22Rv1 (cell line): ENCODE measurements at regions not wholly inside any gene's neighbourhood (a gene's known extent, or its start where the extent isn't known, plus 50 kb on each side); places are given as distances from the start of the nearest gene placed in this dataset.

ENCODE experiments used
- H3K27ac ChIP-seq: fragments of 450-650 bp; 2 replicates; pipeline ENCODE4 v1.5.1; 2017
- ZFX ChIP-seq: fragments of 450-650 bp; IDR thresholded peaks from 2 replicates; pipeline ENCODE4 v1.6.1; 2017; ENCODE audit warnings: antibody characterized with exemption, borderline replicate concordance
- TF ChIP-seq, protein P1 (sequence below): fragments of 450-650 bp; IDR thresholded peaks from 2 replicates; pipeline ENCODE4 v1.5.1; 2017; ENCODE audit warnings: mild to moderate bottlenecking

GRCh38 chr12:89951694-89952060, 243.0 kb upstream of the ATP2B1 start:
- H3K27ac ChIP-seq, result peak overlapping the region; percentile 69
- no peak for TF ChIP-seq ZFX
- TF ChIP-seq, protein P1, sequence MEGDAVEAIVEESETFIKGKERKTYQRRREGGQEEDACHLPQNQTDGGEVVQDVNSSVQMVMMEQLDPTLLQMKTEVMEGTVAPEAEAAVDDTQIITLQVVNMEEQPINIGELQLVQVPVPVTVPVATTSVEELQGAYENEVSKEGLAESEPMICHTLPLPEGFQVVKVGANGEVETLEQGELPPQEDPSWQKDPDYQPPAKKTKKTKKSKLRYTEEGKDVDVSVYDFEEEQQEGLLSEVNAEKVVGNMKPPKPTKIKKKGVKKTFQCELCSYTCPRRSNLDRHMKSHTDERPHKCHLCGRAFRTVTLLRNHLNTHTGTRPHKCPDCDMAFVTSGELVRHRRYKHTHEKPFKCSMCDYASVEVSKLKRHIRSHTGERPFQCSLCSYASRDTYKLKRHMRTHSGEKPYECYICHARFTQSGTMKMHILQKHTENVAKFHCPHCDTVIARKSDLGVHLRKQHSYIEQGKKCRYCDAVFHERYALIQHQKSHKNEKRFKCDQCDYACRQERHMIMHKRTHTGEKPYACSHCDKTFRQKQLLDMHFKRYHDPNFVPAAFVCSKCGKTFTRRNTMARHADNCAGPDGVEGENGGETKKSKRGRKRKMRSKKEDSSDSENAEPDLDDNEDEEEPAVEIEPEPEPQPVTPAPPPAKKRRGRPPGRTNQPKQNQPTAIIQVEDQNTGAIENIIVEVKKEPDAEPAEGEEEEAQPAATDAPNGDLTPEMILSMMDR, result no peak

DNA sequence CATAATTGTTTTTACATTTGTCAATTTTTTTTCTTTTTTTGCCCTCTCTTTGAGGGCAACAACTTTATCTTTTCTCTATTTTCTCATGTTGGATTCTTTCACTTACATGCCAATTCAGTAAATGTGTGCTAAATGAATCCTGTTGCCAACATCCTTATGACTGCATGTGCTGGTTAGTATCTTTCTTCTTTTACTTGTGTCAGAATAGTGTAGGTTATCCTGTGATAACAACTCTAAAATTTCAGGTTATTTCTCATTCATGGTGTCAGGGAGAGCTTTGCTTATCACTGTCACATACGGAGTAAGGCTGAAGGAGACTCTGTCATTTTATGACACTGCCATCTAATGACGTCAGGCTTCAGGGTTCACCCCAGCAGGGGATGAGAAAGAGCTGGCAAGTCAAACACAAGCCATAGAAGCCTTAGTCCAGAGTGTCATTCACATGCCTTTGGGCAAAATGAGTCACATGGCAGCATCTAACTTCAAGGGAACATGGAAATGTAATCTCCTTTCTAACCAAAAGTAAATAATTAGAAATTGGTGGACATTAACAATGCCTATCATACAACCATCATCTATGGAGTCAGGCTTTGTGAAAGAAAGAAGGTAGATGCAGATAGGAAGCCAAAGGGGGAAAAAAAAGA, 242.5 kb upstream of the ATP2B1 start:
- H3K27ac ChIP-seq, result peak overlapping the region; percentile 69
- TF ChIP-seq, protein P1, result no peak
- no peak for TF ChIP-seq ZFX

GRCh38 chr12:89950421-89950820, 241.8 kb upstream of the ATP2B1 start:
- no peak for TF ChIP-seq ZFX
- TF ChIP-seq, protein P1, result no peak
- H3K27ac ChIP-seq, result peak overlapping the region; percentile 69

DNA sequence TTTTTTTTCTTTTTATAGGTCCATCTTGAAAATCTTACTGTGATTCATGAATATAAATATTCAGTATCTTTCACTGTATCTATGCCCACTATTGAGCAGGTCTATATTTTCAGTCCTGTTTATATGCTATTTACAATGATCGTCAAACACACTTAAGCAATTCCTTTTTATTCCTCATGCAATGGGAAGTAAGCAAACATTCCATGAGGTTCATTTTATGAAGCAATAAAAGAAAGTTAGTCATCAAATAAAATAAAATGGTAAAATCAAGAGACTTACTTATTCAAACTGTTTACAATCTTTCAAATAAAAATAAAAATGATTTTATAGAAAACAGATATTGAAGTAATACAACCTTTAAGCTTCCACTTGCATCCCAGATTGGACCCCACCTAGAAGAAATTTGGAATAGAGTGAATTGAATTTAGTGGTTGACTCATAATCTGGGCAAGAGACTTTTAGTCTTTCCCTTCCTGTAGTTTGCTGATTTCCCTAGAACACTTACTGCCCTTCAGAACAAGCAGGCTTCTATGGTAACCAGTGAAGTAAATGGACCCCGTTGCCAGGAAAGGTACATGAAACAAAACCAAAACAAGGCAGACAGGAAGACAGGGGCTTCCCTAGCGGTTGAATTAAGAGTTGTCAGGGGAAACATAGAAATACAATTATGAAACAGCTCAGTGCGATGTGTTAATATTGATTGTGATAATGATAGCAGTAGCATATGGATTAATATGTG, 241.0 kb upstream of the ATP2B1 start:
- H3K27ac ChIP-seq, result peak overlapping the region; percentile 69
- TF ChIP-seq, protein P1, result no peak
- TF ChIP-seq ZFX, result no peak

DNA sequence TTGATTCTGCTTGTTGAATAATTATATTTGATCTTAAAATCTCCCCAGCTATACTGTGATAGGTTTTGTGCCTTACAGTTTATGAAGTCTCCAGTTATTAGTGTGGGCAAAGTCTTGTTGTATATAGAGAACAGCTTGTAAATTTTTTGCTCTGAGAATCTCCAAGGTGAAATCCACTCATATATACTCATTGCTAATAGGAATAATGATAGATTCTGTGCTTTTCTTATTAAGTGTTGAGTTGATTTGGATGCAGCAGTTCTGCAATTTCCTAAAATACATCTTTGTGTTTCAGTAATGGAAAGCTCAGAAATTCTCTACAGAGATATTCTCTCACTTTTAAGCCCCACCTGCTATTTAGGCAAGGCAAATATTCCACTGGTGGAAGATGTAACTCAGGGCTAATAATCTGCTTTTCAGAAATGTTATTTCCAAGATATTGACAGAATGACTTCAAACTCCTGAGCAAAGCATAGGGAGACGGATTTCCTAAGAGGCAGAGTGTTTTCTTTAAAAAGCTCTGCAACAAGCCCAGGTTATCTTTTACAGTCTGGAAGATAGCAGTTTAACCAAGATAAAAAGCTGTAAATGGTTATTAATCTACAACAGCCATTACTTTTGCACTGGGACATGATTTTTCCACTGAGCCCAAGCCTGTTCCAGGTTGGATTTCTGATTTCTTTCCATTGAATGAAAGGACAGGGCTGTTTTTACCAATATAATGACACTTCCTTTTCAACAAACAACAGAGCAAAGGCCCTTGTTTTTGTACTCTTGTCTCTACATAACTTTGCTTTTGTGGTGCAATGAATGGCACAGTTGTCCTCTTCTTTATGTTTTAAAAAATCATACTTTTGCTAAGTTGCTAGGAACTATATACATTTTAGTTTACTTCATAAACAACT, 239.9 kb upstream of the ATP2B1 start:
- TF ChIP-seq ZFX, result no peak
- TF ChIP-seq, protein P1, result no peak
- H3K27ac ChIP-seq, result peak overlapping the region; percentile 69

DNA sequence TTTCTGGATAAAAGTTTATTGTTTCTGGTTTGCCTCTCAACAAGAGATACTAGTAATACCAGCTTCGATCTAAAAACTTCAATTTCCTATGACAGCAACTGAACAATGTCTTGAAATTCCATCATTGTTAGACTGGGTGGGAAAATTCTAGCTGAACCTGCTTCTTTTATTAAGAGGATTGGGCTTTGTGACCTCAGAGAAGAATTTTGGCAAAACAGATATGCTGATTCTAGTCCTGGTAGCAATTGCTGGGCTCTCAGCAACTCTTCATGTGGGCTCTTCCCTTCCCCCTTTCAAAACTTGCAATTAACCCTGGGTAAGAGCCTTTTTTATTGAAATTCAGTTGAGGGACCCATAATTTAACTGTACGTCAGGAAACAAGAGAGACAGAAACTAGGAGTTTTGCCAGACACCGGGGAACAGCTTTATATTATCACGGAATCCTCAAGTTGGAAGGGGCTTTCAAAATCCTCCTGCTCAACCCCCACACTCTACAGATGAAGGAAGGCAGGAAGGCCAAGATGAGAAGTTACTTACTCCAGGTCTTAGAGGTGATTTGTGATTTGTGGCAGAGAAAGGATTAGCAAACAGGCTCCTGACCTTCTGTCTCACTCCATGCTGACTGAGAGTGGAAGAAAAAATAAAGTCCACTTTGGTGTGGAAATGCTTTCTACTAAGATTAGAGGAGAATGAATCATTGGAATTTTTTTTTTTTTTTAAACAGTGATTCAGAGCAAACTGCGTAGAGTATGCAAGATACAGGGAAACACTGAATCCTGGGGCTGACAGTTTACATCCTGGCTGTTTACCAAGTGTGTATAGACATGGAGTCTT, 239.0 kb upstream of the ATP2B1 start:
- peak overlapping the region; percentile 69 for H3K27ac ChIP-seq
- TF ChIP-seq, protein P1, result no peak
- TF ChIP-seq ZFX, result no peak
